Keratinocyte (primary cell): ENCODE measurements at regions not wholly inside any gene's neighbourhood (a gene's known extent, or its start where the extent isn't known, plus 50 kb on each side); places are given as distances from the start of the nearest gene placed in this dataset.

Experiments used
- DNase-seq: peaks from one replicate; pipeline ENCODE4 v3.0.0-alpha.2; 2011; ENCODE audit warnings: low read depth, missing footprints, low spot score
- FAIRE-seq: peaks from 2 replicates; lab custom pipeline; 2011; peaks lifted over from hg19 to GRCh38; lab: Jason Lieb, UNC
- H2AFZ ChIP-seq: 2 replicates; pipeline ENCODE4 v1.6.0; 2012; ENCODE audit warnings: low read length, control low read depth, inconsistent platforms; ENCODE audit not compliant: control insufficient read depth
- H3K27ac ChIP-seq: 2 replicates; pipeline ENCODE4 v1.5.1; 2011; ENCODE audit warnings: low read length; ENCODE audit not compliant: control insufficient read depth, insufficient read depth
- H3K27me3 ChIP-seq: 3 replicates; pipeline ENCODE4 v1.6.0; 2011; ENCODE audit warnings: low read length; ENCODE audit not compliant: control insufficient read depth, insufficient read depth; ENCODE audit errors: extremely low read depth
- H3K36me3 ChIP-seq, 2 experiments: 2 replicates in 1 of 2; 3 replicates in 1 of 2; pipeline ENCODE4 v1.5.1; 2011; ENCODE audit warnings: low read length in 2 of 2, mild to moderate bottlenecking in 1 of 2; ENCODE audit not compliant: control insufficient read depth in 2 of 2, insufficient read depth in 2 of 2; ENCODE audit errors: extremely low read depth in 1 of 2
- H3K4me1 ChIP-seq: 3 replicates; pipeline ENCODE4 v1.5.1; 2011; ENCODE audit warnings: low read length; ENCODE audit not compliant: control insufficient read depth, insufficient read depth; ENCODE audit errors: extremely low read depth
- H3K4me2 ChIP-seq: 3 replicates; pipeline ENCODE4 v1.6.0; 2011; ENCODE audit warnings: low read depth, low read length; ENCODE audit not compliant: control insufficient read depth, insufficient read depth; ENCODE audit errors: extremely low read depth
- H3K4me3 ChIP-seq, 3 experiments: fragments of 200-600 bp in 1 of 3; sonication (generic) in 1 of 3; 2 replicates in 2 of 3; 3 replicates in 1 of 3; pipeline ENCODE4 v1.5.1; 2011 to 2016; ENCODE audit warnings: low read length in 3 of 3, mild to moderate bottlenecking in 3 of 3, control low read depth in 2 of 3, inconsistent platforms in 1 of 3, low read depth in 1 of 3, mixed read lengths in 1 of 3, mixed run types in 1 of 3, moderate library complexity in 1 of 3; ENCODE audit not compliant: control insufficient read depth in 2 of 3, insufficient read depth in 2 of 3; ENCODE audit errors: extremely low read depth in 1 of 3
- H3K79me2 ChIP-seq: 2 replicates; pipeline ENCODE4 v1.6.0; 2012; ENCODE audit warnings: low read length; ENCODE audit not compliant: control insufficient read depth, insufficient read depth
- H3K9ac ChIP-seq: 3 replicates; pipeline ENCODE4 v1.6.0; 2011; ENCODE audit warnings: low read length; ENCODE audit not compliant: control insufficient read depth, insufficient read depth; ENCODE audit errors: extremely low read depth
- H3K9me1 ChIP-seq: 3 replicates; pipeline ENCODE4 v1.6.0; 2011; ENCODE audit warnings: low read length; ENCODE audit not compliant: control insufficient read depth, insufficient read depth; ENCODE audit errors: extremely low read depth
- H3K9me3 ChIP-seq: 2 replicates; pipeline ENCODE4 v1.5.1; 2012; ENCODE audit warnings: low read depth, low read length; ENCODE audit not compliant: control insufficient read depth
- H4K20me1 ChIP-seq: 3 replicates; pipeline ENCODE4 v1.6.0; 2011; ENCODE audit warnings: low read length; ENCODE audit not compliant: control insufficient read depth, insufficient read depth; ENCODE audit errors: extremely low read depth
- CTCF ChIP-seq, 3 experiments: IDR thresholded peaks in 1 of 3; conservative IDR thresholded peaks in 1 of 3; optimal IDR thresholded peaks in 1 of 3; 2 replicates in 2 of 3; 3 replicates in 1 of 3; pipeline versions ENCODE3 to v1.5.1; 2011; ENCODE audit warnings: low read length in 3 of 3, mild to moderate bottlenecking in 3 of 3, moderate library complexity in 2 of 3, control low read depth in 1 of 3, inconsistent platforms in 1 of 3; ENCODE audit not compliant: insufficient read depth in 2 of 3; ENCODE audit errors: extremely low read depth in 1 of 3
- EZH2 ChIP-seq: IDR thresholded peaks from one replicate; pipeline ENCODE4 v1.6.1; 2012; ENCODE audit warnings: inconsistent platforms, mild to moderate bottlenecking, low read length, moderate library complexity
- dilution Hi-C: fragments of 300-500 bp; cut with MboI; formaldehyde crosslinking; loops from one replicate; pipeline ENCODE4 v1.7.0; 2020; ENCODE audit warnings: low sequenced_read_pairs; ENCODE audit not compliant: extremely low pct_ligation_motif_present

DNA sequence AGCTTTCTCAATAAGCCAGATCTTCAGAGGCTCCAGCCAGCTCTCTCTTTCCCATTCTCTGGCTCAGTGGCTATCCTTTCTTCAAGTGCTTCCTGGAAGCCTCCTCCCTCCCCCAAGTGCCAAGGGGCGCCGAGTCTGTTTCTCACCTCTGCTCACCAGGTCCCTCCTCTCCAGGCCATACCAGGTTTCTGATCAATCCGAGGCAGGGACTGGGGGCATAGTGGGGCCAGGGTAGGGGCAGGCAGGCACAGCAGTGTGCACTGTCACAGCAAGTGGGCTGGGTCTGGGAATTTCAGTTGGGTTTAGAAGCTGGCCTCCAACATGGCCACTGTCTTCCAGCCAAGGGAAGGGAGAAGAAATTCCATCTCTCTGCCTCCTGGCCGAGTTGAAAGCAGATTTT lies 56.5 kb downstream of the NAV1 start:
- dilution Hi-C loops: no loop called here
- Histone ChIP-seq H3K4me2 (no peak overlapping the region), H4K20me1 (no peaks in the 10 kb centered on the region), H3K4me3 (no peak overlapping the region), H3K27ac (no peak overlapping the region), H3K4me1 (no peaks in the 10 kb centered on the region), H3K9me1 (no peaks in the 10 kb centered on the region), H3K9me3 (no peaks in the 10 kb centered on the region), H3K79me2 (no peaks in the 10 kb centered on the region), H3K27me3 (peaks cover 37% of the 10 kb centered on the region), H3K36me3 (no peaks in the 10 kb centered on the region), H3K9ac (no peak overlapping the region), H2AFZ (no peak overlapping the region)
- no peak for TF ChIP-seq CTCF (optimal IDR thresholded peaks at IDR 0.05 in 1 of 3, IDR thresholded peaks at IDR 0.05 in 1 of 3, conservative IDR thresholded peaks at IDR 0.05 in 1 of 3; ENCODE audit: extremely low read depth in 1 of 3, insufficient read depth in 2 of 3, low read length in 3 of 3)
- no peak for TF ChIP-seq EZH2
- DNase-seq: no peak
- no peak for FAIRE-seq

DNA sequence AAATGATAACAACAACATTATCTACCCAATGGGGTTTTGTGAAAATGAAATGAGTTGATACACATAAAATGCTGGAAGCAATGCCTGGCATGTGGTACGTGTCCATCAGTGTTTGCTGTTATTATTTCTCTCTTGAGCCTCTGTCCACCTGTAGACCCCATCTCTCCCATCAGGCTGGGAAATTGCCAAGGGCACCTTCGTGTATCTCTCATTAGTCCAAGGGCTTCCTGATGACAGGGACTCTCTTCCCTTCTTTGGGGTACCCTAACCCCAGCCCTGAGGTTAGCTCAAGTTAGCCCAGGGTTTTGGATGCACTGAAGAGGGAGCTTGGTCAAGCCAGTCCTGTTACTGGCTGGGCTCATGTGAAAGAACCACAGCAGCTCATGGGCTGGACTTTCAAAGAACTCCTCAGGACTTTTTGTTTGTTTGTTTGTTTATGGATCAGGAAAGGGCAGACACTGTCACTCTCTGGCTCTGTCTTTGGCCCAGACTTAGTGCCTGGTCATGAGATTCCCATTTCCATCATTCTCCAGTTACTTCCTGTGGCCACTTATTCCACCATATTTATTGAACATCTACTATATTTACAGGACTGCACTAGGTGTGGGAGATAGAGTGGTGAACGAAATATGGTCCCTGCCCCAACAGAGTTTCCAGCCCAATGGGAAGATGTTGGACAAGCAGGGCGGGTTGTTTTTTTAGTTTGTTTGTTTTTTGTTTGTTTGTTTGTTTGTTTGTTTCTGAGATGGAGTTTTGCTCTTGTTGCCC lies 57.4 kb downstream of the NAV1 start:
- Histone ChIP-seq H3K9me1 (no peaks in the 10 kb centered on the region), H3K27ac (no peak overlapping the region), H3K36me3 (no peaks in the 10 kb centered on the region), H2AFZ (no peak overlapping the region), H3K27me3 (peaks cover 41% of the 10 kb centered on the region), H3K79me2 (no peaks in the 10 kb centered on the region), H3K9ac (no peak overlapping the region), H3K9me3 (no peaks in the 10 kb centered on the region), H3K4me3 (no peak overlapping the region), H3K4me2 (no peak overlapping the region), H3K4me1 (no peaks in the 10 kb centered on the region), H4K20me1 (no peaks in the 10 kb centered on the region)
- no peak for FAIRE-seq
- DNase-seq: no peak
- dilution Hi-C loops: no loop called here
- no peak for TF ChIP-seq EZH2
- TF ChIP-seq CTCF (optimal IDR thresholded peaks at IDR 0.05 in 1 of 3, IDR thresholded peaks at IDR 0.05 in 1 of 3, conservative IDR thresholded peaks at IDR 0.05 in 1 of 3; ENCODE audit: extremely low read depth in 1 of 3, insufficient read depth in 2 of 3, low read length in 3 of 3): no peak
